Common myeloid progenitor, CD34-positive (primary cell): ENCODE measurements at regions not wholly inside any gene's neighbourhood (a gene's known extent, or its start where the extent isn't known, plus 50 kb on each side); places are given as distances from the start of the nearest gene placed in this dataset.

Source experiments
- CTCF ChIA-PET: fragments of 350-600 bp; sonication (Branson Sonifier 250); formaldehyde crosslinking; loops from one replicate; lab custom pipeline; 2021; ENCODE audit warnings: antibody characterized with exemption; lab: Charles Lee
- POLR2A ChIA-PET: fragments of 350-600 bp; sonication (Branson Sonifier 250); formaldehyde crosslinking; loops from one replicate; lab custom pipeline; 2021; ENCODE audit warnings: antibody characterized with exemption; lab: Charles Lee
- DNase-seq, 3 donors: peaks; one replicate each; pipeline versions ENCODE4 v3.0.0 to v3.0.0-alpha.2; 2013
- H3K27ac ChIP-seq, 2 experiments: 1 replicate in 1 of 2; 2 replicates in 1 of 2; pipeline ENCODE4 v1.7.0; 2013; ENCODE audit warnings: inconsistent platforms in 2 of 2, low read length in 2 of 2, mild to moderate bottlenecking in 2 of 2, low read depth in 1 of 2, moderate library complexity in 1 of 2; ENCODE audit not compliant: severe bottlenecking in 2 of 2, insufficient read depth in 1 of 2, poor library complexity in 1 of 2
- H3K27me3 ChIP-seq, 5 experiments: replicated peaks in 2 of 5; 1 replicate in 3 of 5; 2 replicates in 2 of 5; pipeline versions ENCODE4 v1.6.1 to v1.7.0; 2013; ENCODE audit warnings: low read length in 4 of 5, mild to moderate bottlenecking in 2 of 5, moderate library complexity in 2 of 5, inconsistent platforms in 1 of 5; ENCODE audit not compliant: insufficient read depth in 5 of 5, control insufficient read depth in 4 of 5
- H3K36me3 ChIP-seq, 4 experiments: 1 replicate in 2 of 4; 2 replicates in 2 of 4; pipeline versions ENCODE4 v1.6.1 to v1.7.0; 2013; ENCODE audit warnings: low read length in 3 of 4, control low read depth in 1 of 4, mild to moderate bottlenecking in 1 of 4; ENCODE audit not compliant: control insufficient read depth in 4 of 4, insufficient read depth in 4 of 4
- H3K4me1 ChIP-seq, 4 experiments: 1 replicate in 3 of 4; 2 replicates in 1 of 4; pipeline versions ENCODE4 v1.6.1 to v1.7.1; 2013; ENCODE audit warnings: low read length in 3 of 4, mild to moderate bottlenecking in 3 of 4, control low read depth in 1 of 4, inconsistent platforms in 1 of 4, moderate library complexity in 1 of 4; ENCODE audit not compliant: control insufficient read depth in 4 of 4, insufficient read depth in 4 of 4; ENCODE audit errors: control extremely low read depth in 1 of 4
- H3K4me3 ChIP-seq, 7 experiments: 1 replicate in 4 of 7; 2 replicates in 3 of 7; pipeline versions ENCODE4 v1.5.1 to v1.7.0; 2013; ENCODE audit warnings: mild to moderate bottlenecking in 7 of 7, low read length in 6 of 7, moderate library complexity in 6 of 7, inconsistent platforms in 2 of 7, low read depth in 2 of 7, control low read depth in 1 of 7; ENCODE audit not compliant: insufficient read depth in 4 of 7, control insufficient read depth in 1 of 7; ENCODE audit errors: extremely low read depth in 1 of 7
- H3K9me3 ChIP-seq, 5 experiments: 1 replicate in 4 of 5; 2 replicates in 1 of 5; pipeline versions ENCODE4 v1.6.1 to v1.7.1; 2013; ENCODE audit warnings: low read length in 4 of 5, mild to moderate bottlenecking in 2 of 5, inconsistent platforms in 1 of 5, low read depth in 1 of 5, moderate library complexity in 1 of 5; ENCODE audit not compliant: control insufficient read depth in 4 of 5, insufficient read depth in 2 of 5; ENCODE audit errors: control extremely low read depth in 1 of 5
- WGBS: methylation state at CpG from one replicate; pipeline ENCODE4 v1.1.5; 2013; ENCODE audit not compliant: insufficient coverage; 5-methylcytosine and 5-hydroxymethylcytosine counted together

- H3K27ac ChIP-seq, result no peak overlapping the region
- H3K4me1 ChIP-seq, result no peaks in the 10 kb centered on the region
- H3K27me3 ChIP-seq, result peaks cover 0 to 16% (median 2%) of the 10 kb centered on the region in 5 experiments
- 76% methylated on average over 13 of the region's 16 CpGs for WGBS
- no peaks in the 10 kb centered on the region for H3K9me3 ChIP-seq
- H3K4me3 ChIP-seq, result no peak overlapping the region
- ChIA-PET POLR2A (no interaction called here), CTCF (no interaction called here)
- no peaks in the 10 kb centered on the region for H3K36me3 ChIP-seq
- no peak for DNase-seq
Observed at GRCh38 chr11:116421529-116422185, 351.1 kb downstream of the BUD13 start.

- POLR2A ChIA-PET, result no interaction called here
Observed at GRCh38 chr11:116420770-116421528, 351.8 kb downstream of the BUD13 start.

GRCh38 chr11:116420030-116420429, 352.8 kb downstream of the BUD13 start:
- H3K27ac ChIP-seq, result no peak overlapping the region
- H3K9me3 ChIP-seq, result no peaks in the 10 kb centered on the region
- no peaks in the 10 kb centered on the region for H3K4me1 ChIP-seq
- CTCF ChIA-PET, result no interaction called here
- no peak for DNase-seq
- no peak overlapping the region for H3K4me3 ChIP-seq
- H3K36me3 ChIP-seq, result no peaks in the 10 kb centered on the region
- peaks cover 0 to 19% (median 2%) of the 10 kb centered on the region in 5 experiments for H3K27me3 ChIP-seq
- POLR2A ChIA-PET, result no interaction called here

More at GRCh38 chr11:116420770-116421528, 351.8 kb downstream of the BUD13 start:
- CTCF ChIA-PET, result interaction anchor here (0.6 kb wide), 1 partner anchor 818 kb away, joined by 3 read pairs; no protein-coding TSS in a partner anchor
- H3K27me3 ChIP-seq, result peaks cover 0 to 19% (median 2%) of the 10 kb centered on the region in 5 experiments
- no peak for DNase-seq
- H3K9me3 ChIP-seq, result no peaks in the 10 kb centered on the region
- no peak overlapping the region for H3K27ac ChIP-seq
- no peak overlapping the region for H3K4me3 ChIP-seq
- 88% methylated on average over 9 of the region's 9 CpGs for WGBS
- H3K36me3 ChIP-seq, result no peaks in the 10 kb centered on the region
- no peaks in the 10 kb centered on the region for H3K4me1 ChIP-seq

GRCh38 chr11:116418388-116419041, 354.3 kb downstream of the BUD13 start:
- ChIA-PET CTCF (no interaction called here), POLR2A (no interaction called here)
- 97% methylated on average over 4 of the region's 6 CpGs for WGBS
- DNase-seq, result no peak
- no peaks in the 10 kb centered on the region for H3K36me3 ChIP-seq
- H3K9me3 ChIP-seq, result no peaks in the 10 kb centered on the region
- H3K27me3 ChIP-seq, result peaks cover 0 to 19% (median 2%) of the 10 kb centered on the region in 5 experiments
- H3K27ac ChIP-seq, result no peak overlapping the region
- no peak overlapping the region for H3K4me3 ChIP-seq
- no peaks in the 10 kb centered on the region for H3K4me1 ChIP-seq

- peaks cover 0 to 16% (median 2%) of the 10 kb centered on the region in 5 experiments for H3K27me3 ChIP-seq
- ChIA-PET CTCF (no interaction called here), POLR2A (no interaction called here)
- H3K4me3 ChIP-seq, result no peak overlapping the region
- DNase-seq, result no peak
- H3K27ac ChIP-seq, result no peak overlapping the region
- no peaks in the 10 kb centered on the region for H3K36me3 ChIP-seq
- H3K4me1 ChIP-seq, result no peaks in the 10 kb centered on the region
- H3K9me3 ChIP-seq, result no peaks in the 10 kb centered on the region
- WGBS, result 88% methylated on average over 1 of the region's 1 CpG
Observed at GRCh38 chr11:116416852-116417251, 355.9 kb downstream of the BUD13 start.

GRCh38 chr11:116415095-116415494, 357.7 kb downstream of the BUD13 start:
- 53% methylated on average over 4 of the region's 6 CpGs for WGBS

More at GRCh38 chr11:116415095-116415494, 357.7 kb downstream of the BUD13 start:
- Histone ChIP-seq H3K4me3 (no peak overlapping the region), H3K36me3 (no peaks in the 10 kb centered on the region), H3K9me3 (no peaks in the 10 kb centered on the region), H3K4me1 (no peaks in the 10 kb centered on the region), H3K27me3 (peaks cover 0 to 12% (median 2%) of the 10 kb centered on the region in 5 experiments), H3K27ac (no peak overlapping the region)
- ChIA-PET CTCF (no interaction called here), POLR2A (no interaction called here)
- DNase-seq, result no peak
